ENCODE measurements at regions not wholly inside any gene's neighbourhood (a gene's known extent, or its start where the extent isn't known, plus 50 kb on each side); places are given as distances from the start of the nearest gene placed in this dataset.

DNA sequence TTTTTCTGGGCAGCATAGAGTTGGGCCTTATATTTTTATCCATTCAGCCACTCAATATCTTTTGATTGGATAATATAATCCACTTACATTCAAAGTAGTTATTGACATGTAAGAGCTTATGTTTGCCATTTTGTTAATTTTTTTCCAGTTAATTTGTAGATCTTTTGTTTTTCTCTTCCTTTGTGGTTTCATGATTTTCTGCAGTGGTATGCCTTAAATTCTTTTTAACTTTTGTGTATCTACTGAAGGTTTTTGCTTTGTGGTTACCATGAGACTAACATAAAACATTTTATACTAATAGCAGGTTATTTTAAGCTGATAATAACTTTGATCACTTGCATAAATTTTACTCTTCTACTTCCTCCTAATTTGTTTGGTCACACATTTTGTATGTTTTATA is 140.8 kb upstream of the GATB start:
- CTCF ChIA-PET, result no interaction called here
- Histone ChIP-seq H3K4me3 (ENCODE audit: low read depth, low read length) (no peak overlapping the region), H3K36me3 (ENCODE audit: control insufficient read depth, insufficient read depth, low read length) (no peaks in the 10 kb centered on the region), H3K27me3 (ENCODE audit: control insufficient read depth, insufficient read depth, low read length) (no peaks in the 10 kb centered on the region; the same call in 1 of the 2 replicates)
- no peak for DNase-seq (ENCODE audit: low read depth)
- POLR2A ChIA-PET, result no interaction called here
- TF ChIP-seq, protein P1, sequence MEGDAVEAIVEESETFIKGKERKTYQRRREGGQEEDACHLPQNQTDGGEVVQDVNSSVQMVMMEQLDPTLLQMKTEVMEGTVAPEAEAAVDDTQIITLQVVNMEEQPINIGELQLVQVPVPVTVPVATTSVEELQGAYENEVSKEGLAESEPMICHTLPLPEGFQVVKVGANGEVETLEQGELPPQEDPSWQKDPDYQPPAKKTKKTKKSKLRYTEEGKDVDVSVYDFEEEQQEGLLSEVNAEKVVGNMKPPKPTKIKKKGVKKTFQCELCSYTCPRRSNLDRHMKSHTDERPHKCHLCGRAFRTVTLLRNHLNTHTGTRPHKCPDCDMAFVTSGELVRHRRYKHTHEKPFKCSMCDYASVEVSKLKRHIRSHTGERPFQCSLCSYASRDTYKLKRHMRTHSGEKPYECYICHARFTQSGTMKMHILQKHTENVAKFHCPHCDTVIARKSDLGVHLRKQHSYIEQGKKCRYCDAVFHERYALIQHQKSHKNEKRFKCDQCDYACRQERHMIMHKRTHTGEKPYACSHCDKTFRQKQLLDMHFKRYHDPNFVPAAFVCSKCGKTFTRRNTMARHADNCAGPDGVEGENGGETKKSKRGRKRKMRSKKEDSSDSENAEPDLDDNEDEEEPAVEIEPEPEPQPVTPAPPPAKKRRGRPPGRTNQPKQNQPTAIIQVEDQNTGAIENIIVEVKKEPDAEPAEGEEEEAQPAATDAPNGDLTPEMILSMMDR (IDR thresholded peaks at IDR 0.05; ENCODE audit: insufficient read depth, low read depth, low read length), result no peak

DNA sequence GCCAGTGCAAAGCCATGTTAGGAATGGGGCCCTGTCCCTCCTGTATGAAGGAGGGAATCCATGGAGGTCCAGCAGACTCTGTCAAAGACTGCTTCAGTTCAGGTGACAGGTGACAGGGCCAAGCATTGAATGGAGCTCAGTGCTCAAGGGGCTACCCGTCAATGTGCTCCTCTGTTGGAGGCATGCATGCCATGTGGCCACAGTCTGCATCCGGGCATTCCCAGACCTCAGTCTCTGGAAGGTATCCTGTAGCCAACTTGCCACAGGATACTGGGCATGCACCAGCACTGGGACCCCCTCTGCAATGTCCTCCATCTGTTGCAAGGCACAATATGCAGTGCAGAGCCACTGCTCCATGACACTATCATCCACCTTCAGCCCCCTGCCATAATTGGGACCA is 136.1 kb upstream of the GATB start:
- H3K4me3 ChIP-seq (ENCODE audit: low read depth, low read length), result no peak overlapping the region
- no peaks in the 10 kb centered on the region for H3K36me3 ChIP-seq (ENCODE audit: control insufficient read depth, insufficient read depth, low read length)
- CTCF ChIA-PET, result no interaction called here
- no peaks in the 10 kb centered on the region; the same call in 1 of the 2 replicates for H3K27me3 ChIP-seq (ENCODE audit: control insufficient read depth, insufficient read depth, low read length)
- DNase-seq (ENCODE audit: low read depth), result no peak
- TF ChIP-seq, protein P1 (IDR thresholded peaks at IDR 0.05; ENCODE audit: insufficient read depth, low read depth, low read length), result no peak
- POLR2A ChIA-PET, result no interaction called here

DNA sequence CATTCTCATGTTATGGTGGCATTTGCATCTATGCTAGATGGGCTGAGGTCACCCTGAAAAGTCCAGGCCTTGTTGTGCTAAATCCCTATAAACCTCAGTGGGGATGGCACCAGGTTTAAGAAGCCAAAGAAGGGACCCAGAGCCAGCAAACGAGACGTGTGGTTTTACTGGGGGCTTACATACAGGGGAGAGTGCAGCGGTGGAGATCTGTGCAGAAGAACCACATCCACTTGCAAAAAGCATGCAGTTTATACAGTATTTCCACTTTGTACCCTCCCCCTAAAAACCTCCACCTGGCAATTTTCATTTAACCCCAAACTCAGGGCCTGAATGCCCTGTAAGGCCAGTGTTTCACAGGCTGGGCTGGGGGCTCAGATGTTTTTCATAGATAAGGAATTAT is 134.9 kb upstream of the GATB start:
- Histone ChIP-seq H3K36me3 (ENCODE audit: control insufficient read depth, insufficient read depth, low read length) (no peaks in the 10 kb centered on the region), H3K4me3 (ENCODE audit: low read depth, low read length) (no peak overlapping the region), H3K27me3 (ENCODE audit: control insufficient read depth, insufficient read depth, low read length) (no peaks in the 10 kb centered on the region; the same call in 1 of the 2 replicates)
- TF ChIP-seq, protein P1 (IDR thresholded peaks at IDR 0.05; ENCODE audit: insufficient read depth, low read depth, low read length), result no peak
- POLR2A ChIA-PET, result no interaction called here
- CTCF ChIA-PET, result no interaction called here
- DNase-seq (ENCODE audit: low read depth), result no peak

DNA sequence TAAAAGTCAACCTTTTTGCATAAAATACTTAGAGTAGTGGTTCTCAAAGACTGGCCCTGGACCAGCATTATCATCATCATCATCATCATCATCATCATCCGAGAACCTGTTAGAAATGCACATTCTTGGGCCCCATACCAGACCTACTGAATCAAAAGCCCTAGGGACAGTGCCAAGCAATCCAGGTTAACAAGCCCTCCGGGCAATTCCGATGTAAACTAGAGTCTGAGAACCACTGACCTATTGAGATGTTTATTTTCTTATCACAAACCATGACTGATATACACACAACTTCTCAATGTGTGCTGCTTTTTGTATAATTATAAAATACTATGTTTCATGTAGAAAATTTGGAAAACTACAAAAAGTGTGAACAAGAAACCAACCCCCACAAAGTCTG is 133.4 kb upstream of the GATB start:
- CTCF ChIA-PET, result interaction anchor here (0.7 kb wide), 1 partner anchor 204 kb away, joined by 3 read pairs; no protein-coding TSS in a partner anchor
- Histone ChIP-seq H3K36me3 (ENCODE audit: control insufficient read depth, insufficient read depth, low read length) (no peaks in the 10 kb centered on the region), H3K27me3 (ENCODE audit: control insufficient read depth, insufficient read depth, low read length) (no peaks in the 10 kb centered on the region), H3K4me3 (ENCODE audit: low read depth, low read length) (no peak overlapping the region)
- POLR2A ChIA-PET, result no interaction called here
- no peak for DNase-seq (ENCODE audit: low read depth)
- TF ChIP-seq, protein P1 (IDR thresholded peaks at IDR 0.05; ENCODE audit: insufficient read depth, low read depth, low read length), result no peak

DNA sequence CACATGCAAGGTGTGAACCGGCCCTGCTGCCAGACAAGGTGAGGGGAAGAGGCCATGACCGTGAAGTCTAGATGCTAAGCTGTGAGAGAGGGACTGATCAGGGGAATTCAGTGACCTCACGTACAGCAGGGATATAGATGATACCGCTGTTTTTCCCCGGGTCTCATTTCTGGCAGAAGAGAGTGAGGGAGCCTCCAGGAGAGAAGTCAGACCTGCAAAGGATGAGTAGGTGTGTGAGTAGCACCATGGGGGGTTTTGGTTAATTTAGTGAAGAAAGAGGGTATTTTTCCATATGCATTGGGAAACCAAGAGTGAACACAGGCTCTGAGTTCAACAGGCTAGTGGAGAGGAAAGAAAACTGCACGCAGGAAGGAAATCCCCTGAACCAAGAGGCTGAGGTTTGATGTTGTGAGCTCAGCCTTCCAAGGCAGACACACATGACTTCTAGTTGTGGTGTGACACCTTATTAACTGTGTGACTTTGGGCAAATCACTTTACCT is 127.6 kb upstream of the GATB start:
- ChIA-PET POLR2A (no interaction called here), CTCF (no interaction called here)
- Histone ChIP-seq H3K36me3 (ENCODE audit: control insufficient read depth, insufficient read depth, low read length) (no peaks in the 10 kb centered on the region), H3K4me3 (ENCODE audit: low read depth, low read length) (no peak overlapping the region), H3K27me3 (ENCODE audit: control insufficient read depth, insufficient read depth, low read length) (no peaks in the 10 kb centered on the region; the same call in 1 of the 2 replicates)
- DNase-seq (ENCODE audit: low read depth), result no peak
- TF ChIP-seq, protein P1 (IDR thresholded peaks at IDR 0.05; ENCODE audit: insufficient read depth, low read depth, low read length), result no peak

All from BJ (cell line).